Activated CD8-positive, alpha-beta T cell treated with anti-CD3 and anti-CD28 coated beads for 36 hours (primary cell): ENCODE measurements at regions not wholly inside any gene's neighbourhood (a gene's known extent, or its start where the extent isn't known, plus 50 kb on each side); places are given as distances from the start of the nearest gene placed in this dataset.
A peak's percentile ranks its signal among the peaks of the same experiment; 100 is the strongest.

Source experiments
- ATAC-seq: fragments of 200-7000 bp; cut with Tn5 transposase; one replicate; pipeline ENCODE4 v1.10.0; 2021; ENCODE audit warnings: mild to moderate bottlenecking, moderate library complexity
- CTCF ChIA-PET: fragments of 350-600 bp; sonication (Branson Sonifier 250); formaldehyde crosslinking; loops from one replicate; lab custom pipeline; 2021; ENCODE audit warnings: antibody characterized with exemption; lab: Charles Lee
- POLR2A ChIA-PET: fragments of 350-600 bp; sonication (Branson Sonifier 250); formaldehyde crosslinking; loops from one replicate; lab custom pipeline; 2021; ENCODE audit warnings: antibody characterized with exemption; lab: Charles Lee
- DNase-seq: peaks from one replicate; pipeline ENCODE4 v3.0.0-alpha.2; 2020
- H3K27ac Mint-ChIP-seq: one replicate; pipeline ENCODE4 v1.8.0; 2021; ENCODE audit warnings: mild to moderate bottlenecking, mixed read lengths
- H3K27me3 Mint-ChIP-seq: one replicate; pipeline ENCODE4 v1.8.0; 2021; ENCODE audit warnings: mixed read lengths
- H3K36me3 Mint-ChIP-seq: one replicate; pipeline ENCODE4 v1.8.0; 2021; ENCODE audit warnings: low read depth, mixed read lengths
- H3K4me1 Mint-ChIP-seq: one replicate; pipeline ENCODE4 v1.8.0; 2021; ENCODE audit warnings: low read depth, mixed read lengths
- H3K4me3 Mint-ChIP-seq: one replicate; pipeline ENCODE4 v1.8.0; 2021; ENCODE audit warnings: mild to moderate bottlenecking, moderate library complexity, mixed read lengths
- H3K9me3 Mint-ChIP-seq: one replicate; pipeline ENCODE4 v1.8.0; 2021; ENCODE audit warnings: mixed read lengths
- intact Hi-C: fragments of 100-400 bp; cut with micrococcal nuclease; formaldehyde crosslinking; loops from one replicate; pipeline ENCODE4 v1.10.0; 2022
- TF ChIP-seq, protein P1 (sequence below): fragments of 200-600 bp; IDR thresholded peaks from one replicate; pipeline ENCODE4 v1.8.0; 2022; ENCODE audit warnings: antibody characterized with exemption, mild to moderate bottlenecking

DNA sequence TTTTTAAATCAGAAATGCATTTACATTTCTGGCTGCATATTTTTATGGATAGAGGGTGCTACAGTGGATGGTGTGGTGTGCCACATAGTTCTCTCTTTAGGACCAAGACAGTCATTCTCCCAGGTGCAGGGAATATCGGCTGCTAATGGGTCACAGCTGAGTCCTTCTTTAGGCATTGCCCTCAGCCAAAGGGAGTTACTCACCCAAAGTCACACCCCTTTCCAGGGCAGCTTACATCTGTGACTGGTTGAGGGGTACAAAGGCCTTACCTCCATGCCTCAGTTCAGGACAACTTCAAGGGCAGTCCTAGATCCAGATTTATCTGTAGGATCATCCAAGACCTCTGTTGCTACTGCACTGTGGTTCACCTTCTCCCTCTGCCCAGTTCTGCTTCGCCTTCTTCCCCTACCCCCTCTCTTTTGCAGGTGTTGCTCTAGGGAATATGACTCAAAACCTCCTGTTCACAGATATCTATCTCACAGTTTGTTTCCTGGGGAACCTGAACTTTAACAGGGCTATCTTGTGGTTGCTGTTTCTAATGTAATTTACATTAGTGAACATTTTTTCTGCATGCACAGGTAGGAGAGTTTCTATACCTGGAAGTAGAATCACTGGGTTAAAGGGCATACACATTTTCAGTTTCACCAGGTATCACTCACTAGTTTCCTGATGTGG lies 413.9 kb downstream of the RPS6KC1 start:
- ChIA-PET CTCF (no interaction called here), POLR2A (no interaction called here)
- no peak overlapping the region for H3K27ac Mint-ChIP-seq
- TF ChIP-seq, protein P1, sequence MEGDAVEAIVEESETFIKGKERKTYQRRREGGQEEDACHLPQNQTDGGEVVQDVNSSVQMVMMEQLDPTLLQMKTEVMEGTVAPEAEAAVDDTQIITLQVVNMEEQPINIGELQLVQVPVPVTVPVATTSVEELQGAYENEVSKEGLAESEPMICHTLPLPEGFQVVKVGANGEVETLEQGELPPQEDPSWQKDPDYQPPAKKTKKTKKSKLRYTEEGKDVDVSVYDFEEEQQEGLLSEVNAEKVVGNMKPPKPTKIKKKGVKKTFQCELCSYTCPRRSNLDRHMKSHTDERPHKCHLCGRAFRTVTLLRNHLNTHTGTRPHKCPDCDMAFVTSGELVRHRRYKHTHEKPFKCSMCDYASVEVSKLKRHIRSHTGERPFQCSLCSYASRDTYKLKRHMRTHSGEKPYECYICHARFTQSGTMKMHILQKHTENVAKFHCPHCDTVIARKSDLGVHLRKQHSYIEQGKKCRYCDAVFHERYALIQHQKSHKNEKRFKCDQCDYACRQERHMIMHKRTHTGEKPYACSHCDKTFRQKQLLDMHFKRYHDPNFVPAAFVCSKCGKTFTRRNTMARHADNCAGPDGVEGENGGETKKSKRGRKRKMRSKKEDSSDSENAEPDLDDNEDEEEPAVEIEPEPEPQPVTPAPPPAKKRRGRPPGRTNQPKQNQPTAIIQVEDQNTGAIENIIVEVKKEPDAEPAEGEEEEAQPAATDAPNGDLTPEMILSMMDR, result no peak
- H3K27me3 Mint-ChIP-seq, result peaks cover 14% of the 10 kb centered on the region
- no peak overlapping the region for H3K4me3 Mint-ChIP-seq
- DNase-seq, result no peak
- H3K9me3 Mint-ChIP-seq, result peaks cover under 1% of the 10 kb centered on the region
- no peaks in the 10 kb centered on the region for H3K4me1 Mint-ChIP-seq
- H3K36me3 Mint-ChIP-seq, result no peaks in the 10 kb centered on the region
- intact Hi-C loops, result no loop called here
- no peak for ATAC-seq

DNA sequence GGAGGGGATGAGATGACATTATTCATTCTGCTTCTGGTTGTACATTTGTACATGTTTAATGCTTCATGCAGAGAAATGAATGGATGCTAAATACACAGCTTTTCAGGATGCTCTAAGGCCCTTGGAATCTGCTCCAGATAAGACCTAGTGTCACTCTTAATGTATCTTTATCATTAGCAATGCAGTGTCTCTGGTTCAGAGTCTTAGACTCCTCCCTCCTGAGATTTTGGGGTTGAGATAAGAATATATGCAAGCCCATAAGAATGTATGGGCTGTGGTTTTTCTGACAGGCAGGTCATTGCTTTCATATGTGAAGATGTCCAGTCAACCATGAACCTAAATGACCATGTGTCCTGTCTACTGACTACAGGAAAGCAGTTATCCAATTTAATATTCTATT lies 415.5 kb downstream of the RPS6KC1 start:
- CTCF ChIA-PET, result no interaction called here

DNA sequence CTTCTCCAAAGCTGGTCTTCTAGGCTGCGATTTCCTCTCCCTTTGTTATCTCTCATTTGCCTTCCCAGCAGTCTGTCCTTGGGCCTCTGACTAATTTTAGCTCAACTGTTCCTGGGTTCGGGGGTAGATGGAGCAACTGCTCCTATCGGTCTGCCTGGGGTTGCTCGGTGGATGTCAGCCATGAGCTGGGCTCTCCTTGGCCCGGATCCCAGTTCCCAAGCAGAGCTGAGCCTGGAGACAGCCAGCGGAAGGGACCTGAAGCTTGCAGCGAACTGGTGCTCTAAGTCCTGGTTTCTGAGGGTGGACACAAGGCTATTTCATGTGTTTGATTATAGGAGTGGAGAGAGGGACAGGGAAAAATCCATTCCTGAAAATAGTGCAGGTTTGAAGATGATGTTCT lies 423.0 kb downstream of the RPS6KC1 start:
- intact Hi-C loops, result no loop called here
- DNase-seq, result no peak
- no peak overlapping the region for H3K27ac Mint-ChIP-seq
- ATAC-seq, result no peak
- CTCF ChIA-PET, result no interaction called here
- H3K4me1 Mint-ChIP-seq, result no peaks in the 10 kb centered on the region
- H3K9me3 Mint-ChIP-seq, result no peaks in the 10 kb centered on the region
- TF ChIP-seq, protein P1, result no peak
- H3K4me3 Mint-ChIP-seq, result no peak overlapping the region
- no peaks in the 10 kb centered on the region for H3K27me3 Mint-ChIP-seq
- no peaks in the 10 kb centered on the region for H3K36me3 Mint-ChIP-seq
- POLR2A ChIA-PET, result no interaction called here

More for the DNA sequence above, 415.5 kb downstream of the RPS6KC1 start:
- Mint-ChIP-seq H3K36me3 (no peaks in the 10 kb centered on the region), H3K4me1 (no peaks in the 10 kb centered on the region), H3K4me3 (no peak overlapping the region), H3K27ac (no peak overlapping the region), H3K9me3 (no peaks in the 10 kb centered on the region), H3K27me3 (peaks cover 10% of the 10 kb centered on the region)
- POLR2A ChIA-PET, result no interaction called here
- ATAC-seq (no peak), DNase-seq (no peak)
- TF ChIP-seq, protein P1, result no peak
- intact Hi-C loops, result no loop called here

DNA sequence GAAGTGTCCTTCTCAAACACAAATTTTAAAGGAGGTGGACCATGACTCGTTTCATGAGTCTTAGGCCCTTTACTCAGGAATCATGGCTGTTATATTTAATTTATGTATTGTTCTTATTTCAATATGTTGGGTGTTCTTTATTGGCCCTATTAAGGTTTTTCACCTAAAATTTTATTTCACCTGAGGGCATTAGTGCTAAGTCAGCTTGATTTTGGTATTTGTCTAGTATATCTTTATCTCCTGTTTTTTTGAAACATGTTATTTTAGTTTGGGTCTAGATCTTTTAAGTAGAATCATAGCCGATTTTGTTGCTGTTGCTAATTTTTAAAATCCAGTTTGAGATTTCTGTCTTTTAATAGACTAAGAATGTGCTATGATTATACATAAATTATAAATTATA lies 430.4 kb downstream of the RPS6KC1 start:
- Mint-ChIP-seq H3K27ac (no peak overlapping the region), H3K27me3 (peaks cover 2% of the 10 kb centered on the region), H3K36me3 (no peaks in the 10 kb centered on the region), H3K4me3 (no peak overlapping the region), H3K4me1 (no peaks in the 10 kb centered on the region), H3K9me3 (no peaks in the 10 kb centered on the region)
- DNase-seq (no peak), ATAC-seq (no peak)
- ChIA-PET CTCF (no interaction called here), POLR2A (no interaction called here)
- intact Hi-C loops, result no loop called here
- TF ChIP-seq, protein P1, result no peak

DNA sequence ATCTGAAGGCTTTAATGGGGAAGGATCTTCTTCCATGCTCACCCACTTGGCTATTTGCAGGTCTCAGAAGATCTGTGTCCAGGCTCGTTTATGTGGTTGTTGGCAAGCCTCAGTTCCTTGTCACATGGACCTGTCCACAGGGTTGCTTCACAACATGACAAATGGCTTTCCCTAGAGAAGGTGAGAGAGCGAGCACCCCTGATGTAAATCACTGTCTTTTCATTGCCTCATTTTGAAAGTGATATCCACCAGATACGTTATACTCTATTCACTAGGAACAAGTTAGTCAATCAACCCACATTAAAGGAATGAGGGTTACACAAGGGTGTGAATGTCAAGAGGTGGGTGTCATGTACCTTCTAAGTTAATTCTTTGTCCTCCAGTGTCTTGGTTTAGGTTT lies 433.3 kb downstream of the RPS6KC1 start:
- TF ChIP-seq, protein P1, result no peak
- peak; percentile 4 for DNase-seq

More for the DNA sequence above, 433.3 kb downstream of the RPS6KC1 start:
- Mint-ChIP-seq H3K4me1 (no peaks in the 10 kb centered on the region), H3K36me3 (no peaks in the 10 kb centered on the region), H3K27me3 (peaks cover 2% of the 10 kb centered on the region), H3K27ac (no peak overlapping the region), H3K4me3 (no peak overlapping the region), H3K9me3 (no peaks in the 10 kb centered on the region)
- intact Hi-C loops, result no loop called here
- ATAC-seq, result peak; percentile 67
- ChIA-PET CTCF (no interaction called here), POLR2A (no interaction called here)
